ENCODE measurements at regions not wholly inside any gene's neighbourhood (a gene's known extent, or its start where the extent isn't known, plus 50 kb on each side); places are given as distances from the start of the nearest gene placed in this dataset.

DNA sequence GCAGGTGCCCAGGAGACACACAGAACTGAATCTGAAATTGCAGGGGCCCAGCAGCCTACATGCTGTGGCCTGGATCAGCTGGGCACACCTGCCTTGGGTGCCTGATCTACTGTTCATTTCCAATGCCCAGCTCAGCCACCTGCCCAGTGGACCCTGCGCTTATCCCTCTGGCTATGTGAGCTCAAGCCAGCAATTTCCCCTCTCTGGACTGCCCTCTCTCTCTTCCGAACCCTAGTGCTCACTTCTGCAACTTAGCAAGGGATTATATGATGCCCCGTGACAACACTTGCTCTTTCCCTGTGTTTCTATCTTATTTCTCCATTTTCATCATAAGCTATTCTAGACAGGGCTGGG, 276.0 kb downstream of the UACA start:
- TF ChIP-seq CTCF (conservative IDR thresholded peaks at IDR 0.05; ENCODE audit: low read length) (no peak), EZH2phosphoT487 (IDR thresholded peaks at IDR 0.05; ENCODE audit: borderline replicate concordance, low read depth, low read length) (no peak)
- H3K4me1 ChIP-seq (ENCODE audit: insufficient read depth, low read length, poor library complexity, severe bottlenecking), result peaks cover 26% of the 10 kb centered on the region
- BruUV-seq (replicated peaks), result no TSS peak
- H3K27ac ChIP-seq (ENCODE audit: low read depth, low read length, poor library complexity, severe bottlenecking), result no peak overlapping the region
- no peak overlapping the region for H2AFZ ChIP-seq (ENCODE audit: low read length)
- no peak overlapping the region for H3K4me3 ChIP-seq (ENCODE audit: low read depth, low read length, poor library complexity, severe bottlenecking)
- CTCF ChIA-PET (ENCODE audit: unreplicated experiment), result interaction anchor here (1.0 to 2.3 kb wide), 3 partner anchors 16 to 20 kb away, joined by 3 to 9 read pairs (median 4); no protein-coding TSS in a partner anchor
- intact Hi-C loops (cut with micrococcal nuclease; ENCODE audit: unreplicated experiment), result loop anchor here (5.0 kb wide), 1 partner anchor 1010 kb away; no protein-coding TSS in a partner anchor
- no peak overlapping the region for H3K4me2 ChIP-seq (ENCODE audit: low read length)
- no peaks in the 10 kb centered on the region for H3K9me3 ChIP-seq (ENCODE audit: low read length)
- no peaks in the 10 kb centered on the region for H3K9me2 ChIP-seq (ENCODE audit: insufficient read depth, low read length)
- no peaks in the 10 kb centered on the region for H3K79me2 ChIP-seq (ENCODE audit: insufficient read depth, low read depth, low read length)
- DNase-seq (ENCODE audit: low spot score), result no peak
- H3K36me3 ChIP-seq (ENCODE audit: insufficient read depth, low read length), result no peaks in the 10 kb centered on the region
- POLR2A ChIA-PET, result no interaction called here
- H4K20me1 ChIP-seq (ENCODE audit: insufficient read depth, low read length), result no peaks in the 10 kb centered on the region

DNA sequence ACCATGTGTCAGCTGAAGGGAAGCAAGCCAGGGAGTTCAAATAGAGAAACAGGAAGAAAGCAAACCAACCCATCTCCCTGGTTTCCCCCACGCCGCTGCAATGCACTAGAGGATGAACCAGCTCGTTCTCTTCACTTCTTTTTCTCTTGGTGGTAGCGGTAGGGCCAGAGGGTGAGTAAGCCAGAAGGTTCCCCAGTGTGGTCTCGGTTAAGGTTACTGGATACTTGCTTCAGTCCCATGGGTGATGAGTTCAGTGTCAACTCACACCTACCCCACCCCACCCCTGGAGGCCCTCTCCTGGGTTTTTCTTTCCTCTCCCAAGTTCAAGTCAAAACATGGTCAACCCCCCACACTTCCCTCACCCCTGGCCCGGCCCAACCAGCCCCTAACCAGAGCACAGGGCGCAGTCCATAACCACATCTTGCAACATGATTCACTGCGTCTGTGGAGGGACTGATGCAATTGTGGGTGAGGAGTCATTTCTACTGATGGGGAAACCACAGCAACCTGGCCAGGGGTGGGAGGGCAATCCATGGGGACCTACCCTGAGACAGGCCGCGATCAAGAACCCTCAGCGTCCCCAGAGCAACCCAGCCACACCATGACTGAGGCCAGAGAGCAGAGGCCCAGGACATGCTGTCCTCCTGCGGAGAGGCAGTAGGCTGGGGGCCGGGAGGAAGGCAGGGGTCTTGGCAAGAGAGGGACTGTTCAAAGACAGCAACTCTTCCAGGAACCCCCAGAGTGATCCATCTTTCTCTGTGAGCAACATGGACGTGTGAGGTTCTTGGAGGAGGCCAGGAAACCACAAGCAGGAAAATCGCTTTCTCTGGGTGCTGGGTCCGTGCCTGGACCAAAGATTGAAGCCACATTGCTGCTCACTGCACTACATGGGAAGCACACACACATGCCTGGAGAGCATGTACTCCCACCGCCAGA, 276.6 kb downstream of the UACA start:
- H3K9me3 ChIP-seq (ENCODE audit: low read length), result no peaks in the 10 kb centered on the region
- intact Hi-C loops (cut with micrococcal nuclease; ENCODE audit: unreplicated experiment), result loop anchor here (5.0 kb wide), 1 partner anchor 1009 kb away; no protein-coding TSS in a partner anchor
- no peak overlapping the region for H3K4me2 ChIP-seq (ENCODE audit: low read length)
- no peaks in the 10 kb centered on the region for H3K79me2 ChIP-seq (ENCODE audit: insufficient read depth, low read depth, low read length)
- POLR2A ChIA-PET, result interaction anchor here (1.0 to 1.1 kb wide), 2 partner anchors 9 to 18 kb away, joined by 3 read pairs; no protein-coding TSS in a partner anchor
- TF ChIP-seq CTCF (conservative IDR thresholded peaks at IDR 0.05; ENCODE audit: low read length), result no peak
- no peak for TF ChIP-seq EZH2phosphoT487 (IDR thresholded peaks at IDR 0.05; ENCODE audit: borderline replicate concordance, low read depth, low read length)
- no peak for DNase-seq (ENCODE audit: low spot score)
- CTCF ChIA-PET (ENCODE audit: unreplicated experiment), result interaction anchor here (1.0 kb wide), 1 partner anchor 19 kb away, joined by 4 read pairs; no protein-coding TSS in a partner anchor
- BruUV-seq (replicated peaks), result no TSS peak
- H3K4me1 ChIP-seq (ENCODE audit: insufficient read depth, low read length, poor library complexity, severe bottlenecking), result peaks cover 19% of the 10 kb centered on the region
- H4K20me1 ChIP-seq (ENCODE audit: insufficient read depth, low read length), result no peaks in the 10 kb centered on the region
- no peak overlapping the region for H3K4me3 ChIP-seq (ENCODE audit: low read depth, low read length, poor library complexity, severe bottlenecking)
- no peaks in the 10 kb centered on the region for H3K36me3 ChIP-seq (ENCODE audit: insufficient read depth, low read length)
- no peak overlapping the region for H2AFZ ChIP-seq (ENCODE audit: low read length)
- H3K27ac ChIP-seq (ENCODE audit: low read depth, low read length, poor library complexity, severe bottlenecking), result no peak overlapping the region
- H3K9me2 ChIP-seq (ENCODE audit: insufficient read depth, low read length), result no peaks in the 10 kb centered on the region

Measured in OCI-LY7 (cell line).